Activated B cell treated with CpG ODN at 0.5 μM for 24 hours (primary cell): ENCODE measurements at regions not wholly inside any gene's neighbourhood (a gene's known extent, or its start where the extent isn't known, plus 50 kb on each side); places are given as distances from the start of the nearest gene placed in this dataset.

Experiments used
- ATAC-seq: fragments of 200-7000 bp; cut with Tn5 transposase; one replicate; pipeline ENCODE4 v1.10.0; 2021; ENCODE audit warnings: low read depth, mild to moderate bottlenecking, moderate library complexity
- CTCF ChIA-PET: fragments of 350-600 bp; sonication (Branson Sonifier 250); formaldehyde crosslinking; loops from one replicate; lab custom pipeline; 2021; ENCODE audit warnings: antibody characterized with exemption; lab: Charles Lee
- POLR2A ChIA-PET: fragments of 350-600 bp; sonication (Branson Sonifier 250); formaldehyde crosslinking; loops from one replicate; lab custom pipeline; 2021; ENCODE audit warnings: antibody characterized with exemption; lab: Charles Lee
- DNase-seq: peaks from one replicate; pipeline ENCODE4 v3.0.0; 2022
- H3K27ac Mint-ChIP-seq: one replicate; pipeline ENCODE4 v1.8.0; 2020; ENCODE audit warnings: mixed read lengths
- H3K27me3 Mint-ChIP-seq: one replicate; pipeline ENCODE4 v1.8.0; 2021; ENCODE audit warnings: mixed read lengths
- H3K36me3 Mint-ChIP-seq: one replicate; pipeline ENCODE4 v1.8.0; 2021; ENCODE audit warnings: low read depth, mixed read lengths
- H3K4me1 Mint-ChIP-seq: one replicate; pipeline ENCODE4 v1.8.0; 2021; ENCODE audit warnings: mixed read lengths
- H3K4me3 Mint-ChIP-seq: one replicate; pipeline ENCODE4 v1.8.0; 2020; ENCODE audit warnings: mild to moderate bottlenecking, mixed read lengths
- H3K9me3 Mint-ChIP-seq: one replicate; pipeline ENCODE4 v1.8.0; 2020; ENCODE audit warnings: mixed read lengths
- intact Hi-C: fragments of 100-400 bp; cut with micrococcal nuclease; formaldehyde crosslinking; loops from one replicate; pipeline ENCODE4 v1.15.1; 2024
- TF ChIP-seq, protein P1 (sequence below): fragments of 200-600 bp; IDR thresholded peaks from one replicate; pipeline ENCODE4 v1.8.0; 2022; ENCODE audit warnings: antibody characterized with exemption, mild to moderate bottlenecking

DNA sequence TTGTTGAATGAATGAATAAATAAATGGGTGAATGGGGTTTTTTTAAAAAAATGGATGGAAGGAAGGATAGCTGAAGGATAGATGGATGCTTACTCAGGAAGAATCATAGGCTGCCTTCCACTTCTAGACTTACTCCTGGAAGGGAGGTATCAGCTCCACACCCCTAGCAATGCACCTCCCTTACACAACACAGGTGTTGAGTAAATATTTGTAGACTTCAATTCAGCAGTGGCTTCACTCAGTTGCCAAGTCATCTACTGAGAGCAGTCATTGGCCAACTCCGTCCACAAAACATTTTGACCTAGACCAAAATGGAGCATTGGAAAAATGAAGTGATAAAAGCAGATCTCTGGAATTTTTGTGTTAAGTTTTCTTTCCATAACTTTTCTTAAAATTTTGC, 65.5 kb upstream of the ST8SIA2 start:
- CTCF ChIA-PET, result no interaction called here

DNA sequence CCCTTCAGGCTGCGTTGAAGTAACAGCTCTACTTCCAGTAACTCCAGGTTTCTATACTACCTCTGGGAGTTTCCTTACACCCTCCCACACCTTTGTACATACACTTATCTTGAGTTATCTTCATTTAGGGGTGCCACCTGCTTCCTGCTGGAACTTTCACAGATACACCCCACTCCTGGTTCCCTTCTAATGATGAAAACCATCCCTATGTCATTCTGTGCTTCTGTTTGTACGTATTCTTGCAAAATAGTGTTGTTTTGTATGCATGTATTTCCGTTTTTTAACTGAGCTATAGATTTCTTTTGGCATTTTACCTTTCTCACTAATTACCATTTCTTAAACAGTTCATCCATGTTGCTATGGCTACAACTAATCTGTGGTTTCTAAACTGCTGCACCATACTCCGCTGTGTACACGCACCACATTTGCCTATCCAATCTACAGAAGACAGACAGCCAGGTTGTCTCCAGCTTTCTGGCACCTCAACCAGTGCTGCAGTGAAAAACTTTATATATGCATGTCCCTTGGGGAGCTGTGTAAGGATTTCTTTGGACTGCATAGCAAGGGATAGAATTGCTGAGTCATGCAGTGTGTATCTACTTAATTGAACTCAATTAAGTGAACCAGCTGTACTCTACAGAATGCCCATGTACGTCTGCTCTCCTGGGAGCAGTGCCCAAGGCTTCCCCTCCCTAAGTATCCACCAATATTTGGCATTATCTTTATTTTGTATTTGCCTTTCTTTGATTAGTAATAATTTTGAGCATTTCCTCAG, 61.4 kb upstream of the ST8SIA2 start:
- Mint-ChIP-seq H3K27me3 (peaks cover 2% of the 10 kb centered on the region), H3K4me3 (no peak overlapping the region), H3K36me3 (no peaks in the 10 kb centered on the region), H3K27ac (no peak overlapping the region), H3K4me1 (no peaks in the 10 kb centered on the region), H3K9me3 (peaks cover 2% of the 10 kb centered on the region)
- no peak for ATAC-seq
- intact Hi-C loops, result no loop called here
- CTCF ChIA-PET, result no interaction called here
- DNase-seq, result no peak
- POLR2A ChIA-PET, result no interaction called here
- TF ChIP-seq, protein P1, sequence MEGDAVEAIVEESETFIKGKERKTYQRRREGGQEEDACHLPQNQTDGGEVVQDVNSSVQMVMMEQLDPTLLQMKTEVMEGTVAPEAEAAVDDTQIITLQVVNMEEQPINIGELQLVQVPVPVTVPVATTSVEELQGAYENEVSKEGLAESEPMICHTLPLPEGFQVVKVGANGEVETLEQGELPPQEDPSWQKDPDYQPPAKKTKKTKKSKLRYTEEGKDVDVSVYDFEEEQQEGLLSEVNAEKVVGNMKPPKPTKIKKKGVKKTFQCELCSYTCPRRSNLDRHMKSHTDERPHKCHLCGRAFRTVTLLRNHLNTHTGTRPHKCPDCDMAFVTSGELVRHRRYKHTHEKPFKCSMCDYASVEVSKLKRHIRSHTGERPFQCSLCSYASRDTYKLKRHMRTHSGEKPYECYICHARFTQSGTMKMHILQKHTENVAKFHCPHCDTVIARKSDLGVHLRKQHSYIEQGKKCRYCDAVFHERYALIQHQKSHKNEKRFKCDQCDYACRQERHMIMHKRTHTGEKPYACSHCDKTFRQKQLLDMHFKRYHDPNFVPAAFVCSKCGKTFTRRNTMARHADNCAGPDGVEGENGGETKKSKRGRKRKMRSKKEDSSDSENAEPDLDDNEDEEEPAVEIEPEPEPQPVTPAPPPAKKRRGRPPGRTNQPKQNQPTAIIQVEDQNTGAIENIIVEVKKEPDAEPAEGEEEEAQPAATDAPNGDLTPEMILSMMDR, result no peak

More for the DNA sequence above, 65.5 kb upstream of the ST8SIA2 start:
- no peaks in the 10 kb centered on the region for H3K36me3 Mint-ChIP-seq
- DNase-seq (no peak), ATAC-seq (no peak)
- TF ChIP-seq, protein P1, result no peak
- peaks cover 2% of the 10 kb centered on the region for H3K9me3 Mint-ChIP-seq
- H3K4me1 Mint-ChIP-seq, result no peaks in the 10 kb centered on the region
- no peak overlapping the region for H3K4me3 Mint-ChIP-seq
- H3K27me3 Mint-ChIP-seq, result peaks cover 2% of the 10 kb centered on the region
- H3K27ac Mint-ChIP-seq, result no peak overlapping the region
- intact Hi-C loops, result loop anchor here (10.0 kb wide), 1 partner anchor 63 kb away; no protein-coding TSS in a partner anchor
- POLR2A ChIA-PET, result no interaction called here

DNA sequence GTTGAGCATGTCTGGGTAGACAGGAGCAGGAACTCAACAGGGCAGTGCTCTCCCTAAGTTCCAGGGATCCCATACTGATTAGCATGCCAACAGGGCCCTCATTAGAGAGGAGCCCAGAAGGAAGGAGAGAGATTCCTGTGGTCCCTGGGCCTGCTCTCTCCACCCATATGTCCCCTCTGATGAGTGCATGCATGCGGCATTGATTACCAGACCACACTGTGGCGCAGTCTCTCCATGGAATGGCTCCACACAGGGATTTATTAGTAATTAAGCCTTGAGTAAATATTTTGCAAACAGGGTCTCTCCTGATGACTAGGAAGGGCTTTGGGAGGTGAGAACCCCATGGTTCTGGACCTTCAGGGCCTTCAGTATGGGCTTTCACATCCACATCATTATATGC, 60.0 kb upstream of the ST8SIA2 start:
- H3K4me1 Mint-ChIP-seq, result no peaks in the 10 kb centered on the region
- ChIA-PET CTCF (no interaction called here), POLR2A (no interaction called here)

DNA sequence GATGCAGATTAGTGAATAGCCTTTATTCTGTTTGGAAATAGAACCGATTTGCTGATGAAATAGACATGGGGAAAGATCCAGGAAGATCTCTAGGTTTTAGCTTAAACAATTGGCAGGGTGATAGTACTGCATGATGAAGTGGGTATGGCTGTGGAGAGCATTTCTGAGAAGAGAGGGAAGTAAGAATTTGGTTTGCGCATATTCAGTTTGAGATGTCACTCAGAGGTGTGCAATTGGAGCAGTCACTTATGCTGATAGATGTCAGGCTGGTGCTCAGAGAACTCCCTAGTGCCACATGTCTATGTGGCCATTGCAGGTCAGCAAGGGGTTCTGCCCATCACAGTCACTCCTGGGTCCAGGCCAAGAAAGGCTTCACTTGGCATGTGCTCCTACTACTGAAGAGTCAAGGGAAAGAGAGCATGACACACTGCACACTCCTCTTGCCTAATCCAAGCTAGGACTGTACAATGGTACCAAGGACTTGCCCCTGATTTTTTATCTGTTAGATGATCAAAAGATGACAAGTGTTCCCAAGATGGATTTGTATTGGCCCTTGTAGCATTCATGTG, 57.2 kb upstream of the ST8SIA2 start:
- TF ChIP-seq, protein P1, result no peak
- ATAC-seq, result no peak
- CTCF ChIA-PET, result no interaction called here

More for the DNA sequence above, 60.0 kb upstream of the ST8SIA2 start:
- H3K36me3 Mint-ChIP-seq, result no peaks in the 10 kb centered on the region
- H3K27ac Mint-ChIP-seq, result no peak overlapping the region
- TF ChIP-seq, protein P1, result no peak
- H3K9me3 Mint-ChIP-seq, result peaks cover 2% of the 10 kb centered on the region
- H3K27me3 Mint-ChIP-seq, result peaks cover under 1% of the 10 kb centered on the region
- intact Hi-C loops, result no loop called here
- no peak for ATAC-seq
- H3K4me3 Mint-ChIP-seq, result no peak overlapping the region
- no peak for DNase-seq

DNA sequence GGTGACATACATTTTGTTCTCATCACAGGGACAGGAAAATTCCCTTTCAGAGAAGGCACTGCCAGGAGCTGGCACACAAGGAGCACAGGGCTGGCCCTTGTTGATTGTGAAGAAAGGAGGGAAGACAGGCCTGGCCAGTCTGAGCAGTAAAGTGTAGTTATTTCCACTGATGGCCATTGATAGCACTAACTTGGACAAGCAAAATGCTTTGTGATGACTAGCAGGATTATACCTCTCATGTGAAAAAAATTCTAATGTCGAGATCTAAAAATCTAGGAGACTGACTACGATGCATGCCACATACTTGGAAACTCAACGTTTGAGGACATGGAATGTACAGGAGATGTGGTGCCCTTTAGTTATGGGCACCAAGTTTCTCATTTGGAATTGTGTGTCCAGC, 54.3 kb upstream of the ST8SIA2 start:
- no peak for ATAC-seq
- Mint-ChIP-seq H3K36me3 (no peaks in the 10 kb centered on the region), H3K4me3 (no peak overlapping the region), H3K27me3 (peaks cover 3% of the 10 kb centered on the region), H3K9me3 (no peaks in the 10 kb centered on the region), H3K4me1 (no peaks in the 10 kb centered on the region), H3K27ac (no peak overlapping the region)
- POLR2A ChIA-PET, result no interaction called here
- DNase-seq, result no peak
- TF ChIP-seq, protein P1, result no peak
- CTCF ChIA-PET, result no interaction called here
- intact Hi-C loops, result no loop called here

More for the DNA sequence above, 57.2 kb upstream of the ST8SIA2 start:
- intact Hi-C loops, result no loop called here
- H3K27ac Mint-ChIP-seq, result no peak overlapping the region
- no peaks in the 10 kb centered on the region for H3K36me3 Mint-ChIP-seq
- no peaks in the 10 kb centered on the region for H3K4me1 Mint-ChIP-seq
- H3K27me3 Mint-ChIP-seq, result no peaks in the 10 kb centered on the region
- POLR2A ChIA-PET, result no interaction called here
- DNase-seq, result no peak
- H3K4me3 Mint-ChIP-seq, result no peak overlapping the region
- peaks cover 2% of the 10 kb centered on the region for H3K9me3 Mint-ChIP-seq
